K562 (cell line): ENCODE measurements at regions not wholly inside any gene's neighbourhood (a gene's known extent, or its start where the extent isn't known, plus 50 kb on each side); places are given as distances from the start of the nearest gene placed in this dataset.

Experiments
- ATAC-seq: fragments of 200-7000 bp; cut with Tn5 transposase; 3 replicates; pipeline ENCODE4 v1.9.1; 2020; ENCODE audit warnings: moderate library complexity
- BruUV-seq: library from RNA; stranded (reverse); fragments of 400-500 nt; replicated peaks from 2 replicates; lab custom pipeline; 2021; lab: Mats Ljungman, UMichigan
- CTCF ChIA-PET: fragments of 300-600 bp; formaldehyde crosslinking; extraction: SDS; loops from one replicate; lab custom pipeline; 2021; ENCODE audit warnings: low intra/inter-chr PET ratio; lab: Yijun Ruan, JAX
- POLR2A ChIA-PET: fragments of 300-600, 350-650 bp; sonication (Branson Sonifier 250); formaldehyde crosslinking; extraction: SDS; loops from one replicate; lab custom pipeline; 2021; ENCODE audit warnings: antibody characterized with exemption, inconsistent platforms; lab: Yijun Ruan, JAX
- DNase-seq, 4 experiments: peaks; one replicate each; pipeline versions ENCODE4 v3.0.0 to v3.0.0-alpha.2; 2011 to 2018; ENCODE audit warnings: low spot score in 3 of 4, mixed read lengths in 3 of 4; ENCODE audit errors: extremely low read depth in 1 of 4
- FAIRE-seq: peaks from 2 replicates; lab custom pipeline; 2011; peaks lifted over from hg19 to GRCh38; lab: Jason Lieb, UNC
- H2AFZ ChIP-seq: 2 replicates; pipeline ENCODE4 v1.6.0; 2011; ENCODE audit warnings: low read depth, low read length, control low read depth, inconsistent platforms
- H3K27ac ChIP-seq: fragments of 200-600 bp; 3 replicates; pipeline ENCODE4 v1.8.0; 2011; ENCODE audit warnings: low read depth, mild to moderate bottlenecking, control low read depth, inconsistent platforms, low read length, moderate library complexity, mixed read lengths; ENCODE audit errors: extremely low read depth
- H3K27me3 ChIP-seq, 2 experiments: fragments of 300-600 bp in 1 of 2; 2 replicates in 1 of 2; 3 replicates in 1 of 2; pipeline versions ENCODE4 v1.6.0 to v1.8.0; 2011; ENCODE audit warnings: inconsistent platforms in 2 of 2, low read length in 2 of 2, mild to moderate bottlenecking in 1 of 2, mixed read lengths in 1 of 2, moderate library complexity in 1 of 2; ENCODE audit not compliant: control insufficient read depth in 2 of 2, insufficient read depth in 2 of 2
- H3K36me3 ChIP-seq: fragments of 300-600 bp; 3 replicates; pipeline ENCODE4 v1.8.0; 2011; ENCODE audit warnings: mild to moderate bottlenecking, low read length, inconsistent platforms; ENCODE audit not compliant: control insufficient read depth, insufficient read depth
- H3K4me1 ChIP-seq, 2 experiments: fragments of 200-600 bp in 1 of 2; replicated peaks in 1 of 2; 2 replicates in 1 of 2; 3 replicates in 1 of 2; pipeline versions ENCODE4 v1.5.1 to v1.8.0; 2011; ENCODE audit warnings: inconsistent platforms in 2 of 2, low read length in 2 of 2, mild to moderate bottlenecking in 1 of 2, mixed read lengths in 1 of 2, moderate library complexity in 1 of 2; ENCODE audit not compliant: control insufficient read depth in 2 of 2, insufficient read depth in 2 of 2
- H3K4me2 ChIP-seq: 2 replicates; pipeline ENCODE4 v1.6.1; 2011; ENCODE audit warnings: low read length, control low read depth, inconsistent platforms, mixed read lengths; ENCODE audit not compliant: insufficient read depth
- H3K4me3 ChIP-seq: fragments of 200-600 bp; sonication (generic), shearing (Covaris generic); 2 replicates; pipeline ENCODE4 v1.5.1; 2016; ENCODE audit warnings: control low read depth, inconsistent platforms
- H3K79me2 ChIP-seq: fragments of 200-600 bp; 3 replicates; pipeline ENCODE4 v1.8.0; 2011; ENCODE audit warnings: low read length, inconsistent platforms; ENCODE audit not compliant: control insufficient read depth, insufficient read depth
- H3K9ac ChIP-seq, 2 experiments: 2 replicates each; pipeline versions ENCODE4 v1.6.0 to v1.6.1; 2011; ENCODE audit warnings: low read depth in 2 of 2, low read length in 2 of 2, control low read depth in 1 of 2, inconsistent platforms in 1 of 2, mild to moderate bottlenecking in 1 of 2, mixed read lengths in 1 of 2; ENCODE audit not compliant: insufficient read depth in 1 of 2
- H3K9me1 ChIP-seq: one replicate; pipeline ENCODE4 v1.6.0; 2011; ENCODE audit warnings: inconsistent platforms, mild to moderate bottlenecking, low read length, moderate library complexity; ENCODE audit not compliant: control insufficient read depth, insufficient read depth
- H3K9me3 ChIP-seq: replicated peaks from 2 replicates; pipeline ENCODE4 v1.5.1; 2011; ENCODE audit warnings: low read depth, low read length, inconsistent platforms; ENCODE audit not compliant: control insufficient read depth, insufficient read depth
- H4K20me1 ChIP-seq: replicated peaks from 2 replicates; pipeline ENCODE4 v1.6.1; 2011; ENCODE audit warnings: low read length, inconsistent platforms, mixed read lengths; ENCODE audit not compliant: control insufficient read depth, insufficient read depth
- CBFA2T3 ChIP-seq: fragments of 450-650 bp; IDR thresholded peaks from 2 replicates; pipeline ENCODE4 v1.6.1; 2017
- CTCF ChIP-seq, 3 experiments: IDR thresholded peaks in 2 of 3; conservative IDR thresholded peaks in 1 of 3; 2 replicates each; pipeline ENCODE4 v1.5.1; 2011 to 2012; ENCODE audit warnings: low read length in 3 of 3, mild to moderate bottlenecking in 3 of 3, control low read depth in 2 of 3, improper control_type of control experiment in 1 of 3, inconsistent platforms in 1 of 3, low read depth in 1 of 3, mixed read lengths in 1 of 3, moderate library complexity in 1 of 3; ENCODE audit not compliant: insufficient read depth in 2 of 3
- HSF4 ChIP-seq: fragments of 250-450 bp; sonication (Bioruptor Pico); IDR thresholded peaks from 2 replicates; pipeline ENCODE4 v2.1.2; 2022; ENCODE audit warnings: mild to moderate bottlenecking, moderate library complexity, borderline replicate concordance
- MCM5 ChIP-seq: fragments of 450-650 bp; IDR thresholded peaks from 2 replicates; pipeline ENCODE4 v1.6.1; 2016; ENCODE audit warnings: low read depth
- NCOA1 ChIP-seq: fragments of 450-650 bp; IDR thresholded peaks from 2 replicates; pipeline ENCODE4 v1.6.1; 2016; ENCODE audit warnings: low read depth
- NUFIP1 ChIP-seq: fragments of 450-650 bp; IDR thresholded peaks from 2 replicates; pipeline ENCODE4 v1.6.1; 2018; ENCODE audit not compliant: partially characterized antibody
- PURB ChIP-seq: sonication (generic); formaldehyde crosslinking; IDR thresholded peaks from 2 replicates; pipeline ENCODE4 v1.9.0; 2021; ENCODE audit warnings: low read depth, mild to moderate bottlenecking, missing genetic modification reagents
- SRSF1 ChIP-seq: fragments of 200-400 bp; formaldehyde crosslinking; IDR thresholded peaks from 2 replicates; pipeline ENCODE4 v1.6.1; 2017; ENCODE audit warnings: mild to moderate bottlenecking, low read depth, low read length, moderate library complexity
- STAT5A ChIP-seq: IDR thresholded peaks from 2 replicates; pipeline ENCODE4 v1.6.1; 2012; ENCODE audit warnings: low read length, inconsistent platforms, borderline replicate concordance
- ZFP1 ChIP-seq: fragments of 450-650 bp; formaldehyde crosslinking; IDR thresholded peaks from 2 replicates; pipeline ENCODE4 v1.4.0; 2020; ENCODE audit warnings: mild to moderate bottlenecking, mixed read lengths
- ZFX ChIP-seq: sonication (generic); formaldehyde crosslinking; IDR thresholded peaks from 2 replicates; pipeline ENCODE4 v1.8.0; 2022; ENCODE audit warnings: mild to moderate bottlenecking, missing genetic modification reagents, moderate library complexity
- ZNF77 ChIP-seq: fragments of 250-450 bp; sonication (Bioruptor Pico); IDR thresholded peaks from 2 replicates; pipeline ENCODE4 v1.5.0; 2020
- WGBS: fragments of 100-300 bp; shearing (Covaris generic); methylation state at CpG from one replicate; pipeline ENCODE4 v1.1.6; 2016; ENCODE audit warnings: low coverage, mixed read lengths; ENCODE audit not compliant: insufficient coverage; ENCODE audit errors: missing lambda C conversion rate; 5-methylcytosine and 5-hydroxymethylcytosine counted together
- in situ Hi-C: fragments of 300-500 bp; cut with MboI; formaldehyde crosslinking; loops from 4 replicates; pipeline ENCODE4 v1.15.0; 2018; ENCODE audit warnings: inconsistent platforms, mixed read lengths
- intact Hi-C: fragments of 100-400 bp; cut with micrococcal nuclease; formaldehyde crosslinking; loops from 2 replicates; pipeline ENCODE4 v1.14.2; 2022

GRCh38 chr22:47777426-47777825 is 1015.0 kb downstream of the TBC1D22A start:
- no peaks in the 10 kb centered on the region for H3K79me2 ChIP-seq
- no TSS peak for BruUV-seq
- H3K36me3 ChIP-seq: no peaks in the 10 kb centered on the region; the same call in 2 of the 3 replicates
- DNase-seq: no peak
- H3K4me2 ChIP-seq: no peak overlapping the region
- 55% methylated on average over 1 of the region's 1 CpG for WGBS
- H4K20me1 ChIP-seq: no peaks in the 10 kb centered on the region
- H3K4me3 ChIP-seq: no peak overlapping the region
- ChIA-PET CTCF (no interaction called here), POLR2A (interaction anchor here (0.6 to 1.0 kb wide), 2 partner anchors 22 to 640 kb away, joined by 3 read pairs; no protein-coding TSS in a partner anchor)
- in situ Hi-C loops (no loop called here), intact Hi-C loops (loop anchor here (10.0 kb wide), 1 partner anchor 153 kb away; no protein-coding TSS in a partner anchor)
- no peak for ATAC-seq
- no peak for FAIRE-seq
- H3K4me1 ChIP-seq: peaks cover 9 to 14% of the 10 kb centered on the region in 2 experiments; a peak in 4 of 5 replicates
- no peak overlapping the region for H2AFZ ChIP-seq
- no peaks in the 10 kb centered on the region for H3K27me3 ChIP-seq
- no peak for TF ChIP-seq ZFX (CRISPR knock-in tag)
- no peak for TF ChIP-seq PURB (CRISPR knock-in tag)
- TF ChIP-seq SRSF1: no peak
- TF ChIP-seq CBFA2T3: no peak
- no peak for TF ChIP-seq HSF4 (CRISPR knock-in tag)
- no peak for TF ChIP-seq NUFIP1
- no peak for TF ChIP-seq ZFP1 (CRISPR knock-in tag)
- H3K9me1 ChIP-seq: no peaks in the 10 kb centered on the region
- H3K9me3 ChIP-seq: no peaks in the 10 kb centered on the region
- no peak overlapping the region for H3K9ac ChIP-seq
- no peak overlapping the region for H3K27ac ChIP-seq

- ChIA-PET POLR2A (no interaction called here), CTCF (no interaction called here)
- no peaks in the 10 kb centered on the region for H3K9me3 ChIP-seq
- 45% methylated on average over 4 of the region's 10 CpGs for WGBS
- FAIRE-seq (no peak), ATAC-seq (peak; percentile 71), DNase-seq (peak in 1 of 4 experiments; percentile 12)
- no peak overlapping the region for H3K4me3 ChIP-seq
- H3K27me3 ChIP-seq: no peaks in the 10 kb centered on the region
- no peak overlapping the region for H2AFZ ChIP-seq
- in situ Hi-C loops (no loop called here), intact Hi-C loops (loop anchor here (10.0 kb wide), 1 partner anchor 152 kb away; no protein-coding TSS in a partner anchor)
- H3K27ac ChIP-seq: no peak overlapping the region
- no peak overlapping the region for H3K9ac ChIP-seq
- TF ChIP-seq CTCF (IDR thresholded peaks at IDR 0.05 in 2 of 3, conservative IDR thresholded peaks at IDR 0.05 in 1 of 3; ENCODE audit: insufficient read depth in 2 of 3, low read depth in 1 of 3, low read length in 3 of 3) (peak in 2 of 3 experiments; percentile 20 to 30; a peak in 2 of 6 replicates), NCOA1 (no peak), STAT5A (no peak), MCM5 (no peak), ZNF77 (CRISPR knock-in tag) (no peak)
- no peaks in the 10 kb centered on the region for H3K79me2 ChIP-seq
- H3K4me2 ChIP-seq: no peak overlapping the region
- H4K20me1 ChIP-seq: no peaks in the 10 kb centered on the region
- no peaks in the 10 kb centered on the region for H3K9me1 ChIP-seq
- H3K36me3 ChIP-seq: no peaks in the 10 kb centered on the region; the same call in 2 of the 3 replicates
- H3K4me1 ChIP-seq: peaks cover 9 to 14% of the 10 kb centered on the region in 2 experiments; a peak in 4 of 5 replicates
- BruUV-seq: no TSS peak
These were observed 1013.9 kb downstream of the TBC1D22A start for GRCh38 chr22:47776329-47776728.
